HG02870 (cell line): ENCODE measurements at regions not wholly inside any gene's neighbourhood (a gene's known extent, or its start where the extent isn't known, plus 50 kb on each side); places are given as distances from the start of the nearest gene placed in this dataset.

ENCODE experiments used
- ATAC-seq: cut with Tn5 transposase; IDR thresholded peaks from one replicate; pipeline ENCODE4 v1.9.1; 2021; ENCODE audit warnings: mild to moderate bottlenecking, moderate library complexity; ENCODE audit not compliant: unreplicated experiment

- no peak for ATAC-seq
Measured at GRCh38 chr9:18371141-18371540, 102.8 kb upstream of the ADAMTSL1 start.

- ATAC-seq = no peak
Measured at GRCh38 chr9:18371621-18372020, 102.3 kb upstream of the ADAMTSL1 start.

- no peak for ATAC-seq
Measured at GRCh38 chr9:18379073-18379811, 94.7 kb upstream of the ADAMTSL1 start.

GRCh38 chr9:18382243-18382642 lies 91.7 kb upstream of the ADAMTSL1 start:
- no peak for ATAC-seq

- no peak for ATAC-seq
Measured at GRCh38 chr9:18384066-18384465, 89.9 kb upstream of the ADAMTSL1 start.

GRCh38 chr9:18385696-18386490 lies 88.1 kb upstream of the ADAMTSL1 start:
- no peak for ATAC-seq

GRCh38 chr9:18390393-18390792 lies 83.6 kb upstream of the ADAMTSL1 start:
- ATAC-seq = no peak

GRCh38 chr9:18393340-18394130 lies 80.4 kb upstream of the ADAMTSL1 start:
- no peak for ATAC-seq

- no peak for ATAC-seq
Measured at GRCh38 chr9:18394847-18395351, 79.1 kb upstream of the ADAMTSL1 start.

GRCh38 chr9:18396102-18396728 lies 77.7 kb upstream of the ADAMTSL1 start:
- no peak for ATAC-seq

GRCh38 chr9:18397076-18397475 lies 76.9 kb upstream of the ADAMTSL1 start:
- no peak for ATAC-seq

GRCh38 chr9:18398038-18398437 lies 75.9 kb upstream of the ADAMTSL1 start:
- ATAC-seq = no peak

- no peak for ATAC-seq
Measured at GRCh38 chr9:18404434-18405029, 69.4 kb upstream of the ADAMTSL1 start.

- no peak for ATAC-seq
Measured at GRCh38 chr9:18405240-18405639, 68.7 kb upstream of the ADAMTSL1 start.

- ATAC-seq = no peak
Measured at GRCh38 chr9:18410983-18411382, 63.0 kb upstream of the ADAMTSL1 start.

- no peak for ATAC-seq
Measured at GRCh38 chr9:18421391-18421790, 52.6 kb upstream of the ADAMTSL1 start.

- no peak for ATAC-seq
Measured at GRCh38 chr9:18422296-18423036, 51.5 kb upstream of the ADAMTSL1 start.

GRCh38 chr9:18423791-18424531 lies 50.0 kb upstream of the ADAMTSL1 start:
- ATAC-seq = no peak
